Dermis microvascular lymphatic vessel endothelial cell (primary cell): ENCODE measurements at regions not wholly inside any gene's neighbourhood (a gene's known extent, or its start where the extent isn't known, plus 50 kb on each side); places are given as distances from the start of the nearest gene placed in this dataset.

Source experiments
- DNase-seq, 2 donors: peaks; one replicate each; pipeline versions ENCODE4 v3.0.0 to v3.0.0-alpha.2; 2010; ENCODE audit warnings: low read depth in 2 of 2

GRCh38 chr22:27436591-27436990 is 365.0 kb downstream of the MN1 start:
- no peak for DNase-seq

- no peak for DNase-seq
Measured at GRCh38 chr22:27437570-27437969, 364.0 kb downstream of the MN1 start.

- DNase-seq, result peak in 1 of 2 donors; percentile 24
Measured at GRCh38 chr22:27438271-27438980, 363.1 kb downstream of the MN1 start.

- DNase-seq, result no peak
Measured at GRCh38 chr22:27439131-27439530, 362.4 kb downstream of the MN1 start.

GRCh38 chr22:27440304-27440865 is 361.2 kb downstream of the MN1 start:
- no peak for DNase-seq

- DNase-seq, result no peak
Measured at GRCh38 chr22:27441706-27442475, 359.7 kb downstream of the MN1 start.

GRCh38 chr22:27443306-27443705 is 358.2 kb downstream of the MN1 start:
- no peak for DNase-seq

GRCh38 chr22:27445881-27446280 is 355.7 kb downstream of the MN1 start:
- DNase-seq, result no peak

- no peak for DNase-seq
Measured at GRCh38 chr22:27447289-27447688, 354.3 kb downstream of the MN1 start.

- no peak for DNase-seq
Measured at GRCh38 chr22:27450448-27450847, 351.1 kb downstream of the MN1 start.

GRCh38 chr22:27452245-27452644 is 349.3 kb downstream of the MN1 start:
- DNase-seq, result no peak

- DNase-seq, result no peak
Measured at GRCh38 chr22:27452922-27453321, 348.6 kb downstream of the MN1 start.

GRCh38 chr22:27453725-27454124 is 347.8 kb downstream of the MN1 start:
- no peak for DNase-seq

- DNase-seq, result peak in 1 of 2 donors; percentile 30
Measured at GRCh38 chr22:27454807-27455450, 346.6 kb downstream of the MN1 start.

- DNase-seq, result no peak
Measured at GRCh38 chr22:27455526-27455925, 346.0 kb downstream of the MN1 start.

GRCh38 chr22:27456696-27457503 is 344.7 kb downstream of the MN1 start:
- peak in 1 of 2 donors; percentile 67 for DNase-seq

- DNase-seq, result no peak
Measured at GRCh38 chr22:27459999-27460398, 341.6 kb downstream of the MN1 start.

- no peak for DNase-seq
Measured at GRCh38 chr22:27460591-27461347, 340.8 kb downstream of the MN1 start.

- DNase-seq, result peak in 1 of 2 donors; percentile 23
Measured at GRCh38 chr22:27461470-27461869, 340.1 kb downstream of the MN1 start.

GRCh38 chr22:27462190-27462589 is 339.4 kb downstream of the MN1 start:
- DNase-seq, result no peak
